ENCODE measurements at regions not wholly inside any gene's neighbourhood (a gene's known extent, or its start where the extent isn't known, plus 50 kb on each side); places are given as distances from the start of the nearest gene placed in this dataset.

- Histone ChIP-seq H3K4me1 (peaks cover under 1 to 25% (median 12%) of the 10 kb centered on the region in 4 donors), H3K9me3 (no peaks in the 10 kb centered on the region), H3K27me3 (no peaks in the 10 kb centered on the region), H3K27ac (no peak overlapping the region), H3K4me3 (no peak overlapping the region), H3K36me3 (no peaks in the 10 kb centered on the region)
- TF ChIP-seq EP300 (IDR thresholded peaks at IDR 0.05; ENCODE audit: low read depth): no peak
- TF ChIP-seq POLR2A (IDR thresholded peaks at IDR 0.05): no peak
- TF ChIP-seq, protein P1, sequence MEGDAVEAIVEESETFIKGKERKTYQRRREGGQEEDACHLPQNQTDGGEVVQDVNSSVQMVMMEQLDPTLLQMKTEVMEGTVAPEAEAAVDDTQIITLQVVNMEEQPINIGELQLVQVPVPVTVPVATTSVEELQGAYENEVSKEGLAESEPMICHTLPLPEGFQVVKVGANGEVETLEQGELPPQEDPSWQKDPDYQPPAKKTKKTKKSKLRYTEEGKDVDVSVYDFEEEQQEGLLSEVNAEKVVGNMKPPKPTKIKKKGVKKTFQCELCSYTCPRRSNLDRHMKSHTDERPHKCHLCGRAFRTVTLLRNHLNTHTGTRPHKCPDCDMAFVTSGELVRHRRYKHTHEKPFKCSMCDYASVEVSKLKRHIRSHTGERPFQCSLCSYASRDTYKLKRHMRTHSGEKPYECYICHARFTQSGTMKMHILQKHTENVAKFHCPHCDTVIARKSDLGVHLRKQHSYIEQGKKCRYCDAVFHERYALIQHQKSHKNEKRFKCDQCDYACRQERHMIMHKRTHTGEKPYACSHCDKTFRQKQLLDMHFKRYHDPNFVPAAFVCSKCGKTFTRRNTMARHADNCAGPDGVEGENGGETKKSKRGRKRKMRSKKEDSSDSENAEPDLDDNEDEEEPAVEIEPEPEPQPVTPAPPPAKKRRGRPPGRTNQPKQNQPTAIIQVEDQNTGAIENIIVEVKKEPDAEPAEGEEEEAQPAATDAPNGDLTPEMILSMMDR (IDR thresholded peaks at IDR 0.05): no peak
- TF ChIP-seq POLR2AphosphoS5 (IDR thresholded peaks at IDR 0.05): no peak
- intact Hi-C loops (cut with DNase I; ENCODE audit: low total_unique reads) (loop anchor here (5.0 kb wide), 2 partner anchors 262 to 282 kb away; partner anchors contain the start of genes RASL11A and RPL21), in situ Hi-C loops (cut with MboI; ENCODE audit: low pct_ligation_motif_present in 1 of 4, low pct_unique_long_range_greater_than_20kb in 1 of 4, low sequenced_read_pairs in 3 of 4) (loop anchor here (5.0 to 25.0 kb wide), 7 partner anchors 172 to 997 kb away; partner anchors contain the start of genes RASL11A (in 2 of the 4), RPL21 (in 1 of the 4), URAD (in 1 of the 4) and USP12 (in 1 of the 4))
- DNase-seq: no peak
- WGBS, 2 donors (ENCODE audit: low coverage in 1 of 2): 80 to 90% methylated on average over 1 to 16 of the region's 16 CpGs
These were observed 181.5 kb downstream of the USP12 start for GRCh38 chr13:26989957-26990713.

DNA sequence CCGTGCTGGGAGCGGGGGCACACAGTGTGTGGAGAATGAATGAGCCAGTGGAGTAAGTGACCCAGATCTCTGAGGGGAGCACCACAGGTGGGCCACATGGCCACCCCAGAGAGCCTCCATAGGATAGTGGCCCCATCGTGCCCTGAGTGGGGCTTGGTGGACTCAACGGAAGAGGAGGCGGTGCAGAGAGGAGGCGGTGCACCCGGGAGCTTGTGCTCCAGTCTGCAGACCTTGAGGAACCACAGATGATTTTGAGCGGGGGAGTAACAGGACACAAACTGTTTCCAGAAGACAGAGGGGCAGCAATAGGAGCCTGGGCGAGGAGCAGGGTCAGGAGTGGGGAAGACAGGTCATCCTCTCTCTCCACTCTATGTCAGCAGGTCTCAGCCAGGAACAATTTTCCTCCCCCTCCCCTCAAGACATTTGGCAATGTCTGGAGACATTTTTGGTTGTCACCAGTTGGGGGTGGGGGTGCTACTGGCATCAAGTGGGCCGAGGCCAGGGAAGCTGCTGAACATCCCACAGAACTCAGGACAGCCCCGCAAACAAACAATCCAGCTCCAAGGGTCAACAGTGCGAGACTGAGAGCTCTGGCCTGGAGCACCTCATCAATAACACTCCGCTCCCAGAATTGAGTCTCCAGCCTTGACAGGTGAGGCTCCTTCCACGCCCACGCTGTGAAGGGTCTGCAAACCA is 182.2 kb downstream of the USP12 start:
- Histone ChIP-seq H3K4me1 (peaks cover 6 to 29% (median 19%) of the 10 kb centered on the region in 4 donors), H3K4me3 (no peak overlapping the region), H3K36me3 (no peaks in the 10 kb centered on the region), H3K27me3 (no peaks in the 10 kb centered on the region), H3K9me3 (no peaks in the 10 kb centered on the region), H3K27ac (no peak overlapping the region)
- in situ Hi-C loops (cut with MboI; ENCODE audit: low pct_ligation_motif_present in 1 of 4, low pct_unique_long_range_greater_than_20kb in 1 of 4, low sequenced_read_pairs in 3 of 4): loop anchor here (5.0 to 25.0 kb wide), 7 partner anchors 173 to 998 kb away; partner anchors contain the start of genes RASL11A (in 2 of the 4), RPL21 (in 1 of the 4), URAD (in 1 of the 4) and USP12 (in 1 of the 4)
- DNase-seq: peak; percentile 4
- TF ChIP-seq, protein P1 (IDR thresholded peaks at IDR 0.05): no peak
- TF ChIP-seq POLR2AphosphoS5 (IDR thresholded peaks at IDR 0.05) (no peak), POLR2A (IDR thresholded peaks at IDR 0.05) (no peak), EP300 (IDR thresholded peaks at IDR 0.05; ENCODE audit: low read depth) (no peak)
- intact Hi-C loops (cut with DNase I; ENCODE audit: low total_unique reads): loop anchor here (5.0 kb wide), 2 partner anchors 263 to 283 kb away; partner anchors contain the start of genes RASL11A and RPL21
- 83 to 98% methylated on average over 7 to 15 of the region's 15 CpGs for WGBS, 2 donors (ENCODE audit: low coverage in 1 of 2)

DNA sequence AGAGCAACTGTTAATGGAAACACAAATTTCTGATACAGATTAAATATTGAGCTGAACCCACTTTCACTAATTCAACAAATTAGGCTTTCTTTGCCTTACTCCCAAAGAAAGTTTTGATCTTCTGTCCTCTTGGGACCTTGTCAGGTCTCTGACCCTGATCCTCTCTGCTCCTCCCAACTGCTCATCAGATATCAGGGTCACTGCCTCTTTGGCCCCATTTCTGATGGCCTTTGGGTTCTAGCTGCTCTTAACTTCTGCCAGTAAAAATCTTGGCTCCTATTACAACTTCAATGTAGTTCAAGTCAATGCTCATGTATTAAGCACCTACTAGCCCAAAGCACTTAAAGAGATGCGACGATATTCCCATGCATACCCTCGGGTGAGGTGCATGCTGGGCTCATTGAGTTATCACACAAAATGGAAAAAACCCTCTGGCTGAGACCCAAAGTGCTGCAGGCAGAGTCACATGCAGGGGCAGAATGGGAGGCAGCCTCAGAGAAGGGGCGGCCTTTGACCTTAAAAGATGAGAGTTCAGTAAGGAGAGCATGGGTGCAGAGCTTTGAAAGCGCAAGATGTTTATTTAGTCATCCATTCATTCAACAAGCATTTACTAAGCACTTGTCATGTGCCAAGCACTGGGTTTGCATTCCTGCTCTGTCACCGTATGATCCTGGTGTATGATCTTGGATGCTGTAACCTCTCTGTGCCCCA is 183.4 kb downstream of the USP12 start:
- 50 to 77% methylated on average over 2 to 6 of the region's 6 CpGs for WGBS, 2 donors (ENCODE audit: low coverage in 1 of 2)

More for the DNA sequence above, 183.4 kb downstream of the USP12 start:
- Histone ChIP-seq H3K9me3 (no peaks in the 10 kb centered on the region), H3K27ac (no peak overlapping the region), H3K4me3 (no peak overlapping the region), H3K36me3 (no peaks in the 10 kb centered on the region), H3K27me3 (no peaks in the 10 kb centered on the region), H3K4me1 (peaks cover 18 to 36% (median 29%) of the 10 kb centered on the region in 4 donors)
- DNase-seq: peak; percentile 4
- in situ Hi-C loops (cut with MboI; ENCODE audit: low pct_ligation_motif_present in 1 of 4, low pct_unique_long_range_greater_than_20kb in 1 of 4, low sequenced_read_pairs in 3 of 4) (loop anchor here (5.0 to 25.0 kb wide), 7 partner anchors 174 to 999 kb away; partner anchors contain the start of genes RASL11A (in 2 of the 4), RPL21 (in 1 of the 4), URAD (in 1 of the 4) and USP12 (in 1 of the 4)), intact Hi-C loops (cut with DNase I; ENCODE audit: low total_unique reads) (loop anchor here (5.0 kb wide), 2 partner anchors 264 to 284 kb away; partner anchors contain the start of genes RASL11A and RPL21)
- TF ChIP-seq POLR2A (IDR thresholded peaks at IDR 0.05) (no peak), EP300 (IDR thresholded peaks at IDR 0.05; ENCODE audit: low read depth) (no peak), POLR2AphosphoS5 (IDR thresholded peaks at IDR 0.05) (no peak)
- TF ChIP-seq, protein P1 (IDR thresholded peaks at IDR 0.05): no peak

All from transverse colon (tissue), 4 donors.